ENCODE measurements at regions not wholly inside any gene's neighbourhood (a gene's known extent, or its start where the extent isn't known, plus 50 kb on each side); places are given as distances from the start of the nearest gene placed in this dataset.

- no peak overlapping the region for H2AFZ ChIP-seq (ENCODE audit: low read depth)
- TF ChIP-seq, protein P1, sequence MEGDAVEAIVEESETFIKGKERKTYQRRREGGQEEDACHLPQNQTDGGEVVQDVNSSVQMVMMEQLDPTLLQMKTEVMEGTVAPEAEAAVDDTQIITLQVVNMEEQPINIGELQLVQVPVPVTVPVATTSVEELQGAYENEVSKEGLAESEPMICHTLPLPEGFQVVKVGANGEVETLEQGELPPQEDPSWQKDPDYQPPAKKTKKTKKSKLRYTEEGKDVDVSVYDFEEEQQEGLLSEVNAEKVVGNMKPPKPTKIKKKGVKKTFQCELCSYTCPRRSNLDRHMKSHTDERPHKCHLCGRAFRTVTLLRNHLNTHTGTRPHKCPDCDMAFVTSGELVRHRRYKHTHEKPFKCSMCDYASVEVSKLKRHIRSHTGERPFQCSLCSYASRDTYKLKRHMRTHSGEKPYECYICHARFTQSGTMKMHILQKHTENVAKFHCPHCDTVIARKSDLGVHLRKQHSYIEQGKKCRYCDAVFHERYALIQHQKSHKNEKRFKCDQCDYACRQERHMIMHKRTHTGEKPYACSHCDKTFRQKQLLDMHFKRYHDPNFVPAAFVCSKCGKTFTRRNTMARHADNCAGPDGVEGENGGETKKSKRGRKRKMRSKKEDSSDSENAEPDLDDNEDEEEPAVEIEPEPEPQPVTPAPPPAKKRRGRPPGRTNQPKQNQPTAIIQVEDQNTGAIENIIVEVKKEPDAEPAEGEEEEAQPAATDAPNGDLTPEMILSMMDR (conservative IDR thresholded peaks at IDR 0.05; ENCODE audit: low read depth, low read length), result no peak
- H3K4me3 ChIP-seq (IDR thresholded peaks at IDR 0.05; ENCODE audit: insufficient read depth, low read depth, low read length), result no peak overlapping the region
- H3K79me2 ChIP-seq (ENCODE audit: insufficient read depth, low read depth), result no peaks in the 10 kb centered on the region
- no peaks in the 10 kb centered on the region for H3K4me1 ChIP-seq (ENCODE audit: low read depth, poor library complexity, severe bottlenecking)
- no peaks in the 10 kb centered on the region for H4K20me1 ChIP-seq (ENCODE audit: insufficient read depth)
- no peak overlapping the region for H3K4me2 ChIP-seq
- no peaks in the 10 kb centered on the region for H3K27me3 ChIP-seq (ENCODE audit: insufficient read depth, low read depth)
- H3K27ac ChIP-seq, result no peak overlapping the region
- no peaks in the 10 kb centered on the region for H3K36me3 ChIP-seq (ENCODE audit: insufficient read depth)
- H3K9ac ChIP-seq, result no peak overlapping the region
These were observed 85.3 kb downstream of the GRIN2B start for GRCh38 chr12:13896063-13896626.

- H2AFZ ChIP-seq (ENCODE audit: low read depth), result no peak overlapping the region
- no peaks in the 10 kb centered on the region for H3K79me2 ChIP-seq (ENCODE audit: insufficient read depth, low read depth)
- H3K27me3 ChIP-seq (ENCODE audit: insufficient read depth, low read depth), result no peaks in the 10 kb centered on the region
- H3K4me2 ChIP-seq, result no peak overlapping the region
- H3K4me1 ChIP-seq (ENCODE audit: low read depth, poor library complexity, severe bottlenecking), result no peaks in the 10 kb centered on the region
- no peak overlapping the region for H3K27ac ChIP-seq
- H3K4me3 ChIP-seq (IDR thresholded peaks at IDR 0.05; ENCODE audit: insufficient read depth, low read depth, low read length), result no peak overlapping the region
- no peak overlapping the region for H3K9ac ChIP-seq
- no peaks in the 10 kb centered on the region for H3K36me3 ChIP-seq (ENCODE audit: insufficient read depth)
- TF ChIP-seq, protein P1 (conservative IDR thresholded peaks at IDR 0.05; ENCODE audit: low read depth, low read length), result no peak
- no peaks in the 10 kb centered on the region for H4K20me1 ChIP-seq (ENCODE audit: insufficient read depth)
These were observed 89.5 kb downstream of the GRIN2B start for GRCh38 chr12:13891902-13892301.

DNA sequence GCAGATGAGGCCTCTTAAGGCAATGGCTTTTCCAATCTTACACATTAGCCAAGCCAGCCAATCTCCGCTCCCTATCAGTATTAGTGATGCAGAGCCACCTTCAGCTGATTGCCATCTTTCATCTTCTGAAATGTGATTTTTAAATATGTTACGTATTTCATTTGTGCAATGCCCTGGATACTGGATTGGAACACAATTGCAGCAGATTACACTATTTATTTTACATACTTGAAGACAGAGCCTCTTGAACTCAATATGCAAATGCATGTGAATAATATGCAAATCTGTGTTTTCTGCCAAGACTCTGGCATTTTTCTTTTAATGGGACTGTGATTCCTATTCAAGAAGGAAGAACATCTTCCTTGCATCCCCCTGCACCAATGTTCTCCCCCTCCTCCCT, 90.5 kb downstream of the GRIN2B start:
- Histone ChIP-seq H3K4me2 (no peak overlapping the region), H3K79me2 (ENCODE audit: insufficient read depth, low read depth) (no peaks in the 10 kb centered on the region), H3K4me1 (ENCODE audit: low read depth, poor library complexity, severe bottlenecking) (no peaks in the 10 kb centered on the region), H4K20me1 (ENCODE audit: insufficient read depth) (no peaks in the 10 kb centered on the region), H3K27me3 (ENCODE audit: insufficient read depth, low read depth) (no peaks in the 10 kb centered on the region), H3K36me3 (ENCODE audit: insufficient read depth) (no peaks in the 10 kb centered on the region), H3K9ac (no peak overlapping the region), H2AFZ (ENCODE audit: low read depth) (no peak overlapping the region), H3K4me3 (IDR thresholded peaks at IDR 0.05; ENCODE audit: insufficient read depth, low read depth, low read length) (no peak overlapping the region), H3K27ac (no peak overlapping the region)
- TF ChIP-seq, protein P1 (conservative IDR thresholded peaks at IDR 0.05; ENCODE audit: low read depth, low read length), result no peak

GRCh38 chr12:13887779-13888388, 93.5 kb downstream of the GRIN2B start:
- Histone ChIP-seq H2AFZ (ENCODE audit: low read depth) (no peak overlapping the region), H3K27ac (no peak overlapping the region), H4K20me1 (ENCODE audit: insufficient read depth) (no peaks in the 10 kb centered on the region), H3K4me1 (ENCODE audit: low read depth, poor library complexity, severe bottlenecking) (no peaks in the 10 kb centered on the region), H3K4me3 (IDR thresholded peaks at IDR 0.05; ENCODE audit: insufficient read depth, low read depth, low read length) (no peak overlapping the region), H3K27me3 (ENCODE audit: insufficient read depth, low read depth) (no peaks in the 10 kb centered on the region), H3K4me2 (no peak overlapping the region), H3K79me2 (ENCODE audit: insufficient read depth, low read depth) (no peaks in the 10 kb centered on the region), H3K9ac (no peak overlapping the region), H3K36me3 (ENCODE audit: insufficient read depth) (no peaks in the 10 kb centered on the region)
- TF ChIP-seq, protein P1 (conservative IDR thresholded peaks at IDR 0.05; ENCODE audit: low read depth, low read length), result no peak
